RWPE2 (cell line): ENCODE measurements at regions not wholly inside any gene's neighbourhood (a gene's known extent, or its start where the extent isn't known, plus 50 kb on each side); places are given as distances from the start of the nearest gene placed in this dataset.

Experiments used
- ATAC-seq: fragments of 200-7000 bp; cut with Tn5 transposase; 3 replicates; pipeline ENCODE4 v1.9.1; 2021; ENCODE audit warnings: low read depth
- DNase-seq: peaks from one replicate; pipeline ENCODE4 v3.0.0-alpha.2; 2020; ENCODE audit warnings: low spot score
- H3K27ac ChIP-seq: fragments of 450-650 bp; 2 replicates; pipeline ENCODE4 v1.5.1; 2017; ENCODE audit warnings: mild to moderate bottlenecking; ENCODE audit not compliant: poor library complexity, severe bottlenecking
- H3K27me3 ChIP-seq: fragments of 250-450 bp; sonication (Bioruptor Pico); 2 replicates; pipeline ENCODE4 v1.5.1; 2021; ENCODE audit warnings: mild to moderate bottlenecking, moderate library complexity; ENCODE audit not compliant: insufficient read depth, poor library complexity, severe bottlenecking
- H3K36me3 ChIP-seq: fragments of 250-450 bp; sonication (Bioruptor Pico); 2 replicates; pipeline ENCODE4 v1.5.1; 2020; ENCODE audit warnings: low read depth, mild to moderate bottlenecking, moderate library complexity
- H3K4me1 ChIP-seq: fragments of 250-450 bp; sonication (Bioruptor Pico); 2 replicates; pipeline ENCODE4 v1.5.1; 2021; ENCODE audit warnings: mild to moderate bottlenecking, moderate library complexity; ENCODE audit not compliant: insufficient read depth, poor library complexity, severe bottlenecking
- H3K4me3 ChIP-seq: fragments of 250-450 bp; sonication (Bioruptor Pico); 2 replicates; pipeline ENCODE4 v1.5.1; 2021; ENCODE audit warnings: mild to moderate bottlenecking, moderate library complexity; ENCODE audit not compliant: severe bottlenecking
- H3K9me3 ChIP-seq: fragments of 250-450 bp; sonication (Bioruptor Pico); 2 replicates; pipeline ENCODE4 v1.5.1; 2021; ENCODE audit warnings: mild to moderate bottlenecking, moderate library complexity; ENCODE audit not compliant: severe bottlenecking
- CTCF ChIP-seq: fragments of 450-650 bp; IDR thresholded peaks from one replicate; pipeline ENCODE4 v1.5.1; 2017; ENCODE audit warnings: mild to moderate bottlenecking, moderate library complexity; ENCODE audit not compliant: poor library complexity, severe bottlenecking

DNA sequence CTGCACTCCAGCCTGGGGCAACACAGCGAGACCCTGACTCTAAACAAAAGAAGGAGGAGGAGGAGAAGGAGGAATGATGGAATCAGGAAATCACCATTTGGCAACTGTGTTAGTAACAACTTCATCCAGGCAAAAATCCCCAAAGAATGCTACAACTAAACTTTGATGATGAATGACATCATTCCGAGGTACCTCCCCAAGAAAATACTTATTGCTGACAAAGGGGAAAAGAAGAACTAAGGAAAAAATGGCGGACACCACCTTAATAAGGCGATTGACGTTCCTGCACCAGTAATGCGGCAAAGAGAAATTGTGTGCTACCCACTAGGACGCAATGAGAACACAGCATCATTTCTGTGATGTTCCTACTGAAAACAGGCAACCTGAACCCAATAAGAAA, 78.2 kb upstream of the SLC6A11 start:
- Histone ChIP-seq H3K36me3 (no peaks in the 10 kb centered on the region), H3K27me3 (peaks cover 25% of the 10 kb centered on the region), H3K9me3 (peaks cover 3% of the 10 kb centered on the region), H3K27ac (no peak overlapping the region), H3K4me3 (no peak overlapping the region), H3K4me1 (no peaks in the 10 kb centered on the region)
- DNase-seq = no peak
- ATAC-seq = no peak
- TF ChIP-seq CTCF = no peak

GRCh38 chr3:10738688-10739372, 77.2 kb upstream of the SLC6A11 start:
- no peaks in the 10 kb centered on the region for H3K4me1 ChIP-seq
- peak; percentile 79 for ATAC-seq
- no peak overlapping the region for H3K27ac ChIP-seq
- H3K4me3 ChIP-seq = no peak overlapping the region
- TF ChIP-seq CTCF = peak; percentile 86
- DNase-seq = no peak
- H3K36me3 ChIP-seq = no peaks in the 10 kb centered on the region
- peaks cover 25% of the 10 kb centered on the region for H3K27me3 ChIP-seq
- no peaks in the 10 kb centered on the region for H3K9me3 ChIP-seq

- Histone ChIP-seq H3K4me1 (no peaks in the 10 kb centered on the region), H3K4me3 (no peak overlapping the region), H3K27ac (no peak overlapping the region), H3K27me3 (peaks cover 25% of the 10 kb centered on the region), H3K36me3 (no peaks in the 10 kb centered on the region), H3K9me3 (no peaks in the 10 kb centered on the region)
- no peak for TF ChIP-seq CTCF
- DNase-seq (no peak), ATAC-seq (no peak)
Measured at GRCh38 chr3:10740954-10741353, 75.1 kb upstream of the SLC6A11 start.

DNA sequence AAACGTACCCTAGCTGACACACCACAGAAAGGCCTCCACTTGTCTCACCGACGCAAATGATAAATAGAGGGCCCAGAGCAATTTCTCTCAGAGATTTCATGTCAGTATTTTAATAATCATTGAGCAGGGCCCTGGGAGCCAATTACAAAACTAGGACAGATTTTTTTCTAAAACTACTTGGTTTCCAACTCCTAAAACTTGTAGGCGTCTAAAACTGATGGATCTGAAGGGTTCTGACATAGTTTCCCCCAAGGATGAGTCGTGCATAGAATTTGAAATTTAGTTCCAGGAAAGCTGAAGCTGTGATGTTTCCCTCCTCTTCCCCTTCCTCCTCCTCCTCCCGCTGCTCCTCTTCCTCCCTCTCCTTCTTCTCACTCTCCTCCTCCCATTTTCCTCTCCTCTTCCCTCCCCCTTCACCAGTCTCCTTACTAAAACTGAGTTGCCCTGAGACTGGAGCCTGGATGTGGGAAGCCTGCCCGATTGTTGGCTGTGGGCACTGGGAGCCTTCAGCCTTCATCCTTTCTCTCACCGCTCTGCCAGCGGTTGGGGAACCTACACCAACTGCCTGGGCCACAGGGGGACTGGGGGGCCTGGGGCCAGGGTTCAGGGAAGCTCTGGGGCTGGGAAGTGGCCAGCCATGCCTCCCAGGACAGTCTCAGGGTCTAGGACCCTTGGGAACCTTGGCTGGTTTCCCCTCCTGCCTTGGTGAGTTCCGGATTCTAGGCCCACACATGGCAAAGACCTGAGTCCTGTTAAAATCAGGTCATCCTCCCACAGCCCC, 73.9 kb upstream of the SLC6A11 start:
- H3K9me3 ChIP-seq = no peaks in the 10 kb centered on the region
- H3K27ac ChIP-seq = no peak overlapping the region
- H3K4me1 ChIP-seq = no peaks in the 10 kb centered on the region
- no peak for DNase-seq
- peaks cover 28% of the 10 kb centered on the region for H3K27me3 ChIP-seq
- no peak overlapping the region for H3K4me3 ChIP-seq
- no peaks in the 10 kb centered on the region for H3K36me3 ChIP-seq
- no peak for ATAC-seq
- no peak for TF ChIP-seq CTCF
